ENCODE measurements at regions not wholly inside any gene's neighbourhood (a gene's known extent, or its start where the extent isn't known, plus 50 kb on each side); places are given as distances from the start of the nearest gene placed in this dataset.

GRCh38 chr2:104673225-104673624, 180.7 kb upstream of the POU3F3 start:
- POLR2A ChIA-PET: interaction anchor here in 1 of 2 donors (0.5 kb wide), 1 partner anchor 13 kb away, joined by 4 read pairs; no protein-coding TSS in a partner anchor
- Mint-ChIP-seq H3K9me3 (no peaks in the 10 kb centered on the region), H3K27me3 (peaks cover 0 to 5% of the 10 kb centered on the region in 2 donors), H3K27ac (no peak overlapping the region), H3K4me1 (no peaks in the 10 kb centered on the region), H3K36me3 (no peaks in the 10 kb centered on the region), H3K4me3 (no peak overlapping the region)
- ATAC-seq (replicated peaks in 1 of 4): no peak
- peaks cover 0 to 2% of the 10 kb centered on the region in 2 experiments for H3K27me3 ChIP-seq (replicated peaks in 1 of 2; ENCODE audit: control insufficient read depth in 2 of 2, extremely low read depth in 1 of 2, insufficient read depth in 2 of 2, low read length in 1 of 2)
- no peak overlapping the region for H3K4me3 ChIP-seq (ENCODE audit: control insufficient read depth in 1 of 2, extremely low read depth in 1 of 2, low read length in 1 of 2)
- WGBS (ENCODE audit: insufficient coverage): 67% methylated on average over 6 of the region's 6 CpGs
- no peaks in the 10 kb centered on the region for H3K9me3 ChIP-seq
- no peaks in the 10 kb centered on the region for H3K4me1 ChIP-seq (ENCODE audit: control insufficient read depth in 1 of 2, extremely low read depth in 1 of 2, insufficient read depth in 2 of 2, low read length in 2 of 2)
- H3K27ac ChIP-seq (ENCODE audit: low read length): no peak overlapping the region
- CTCF ChIA-PET: no interaction called here
- DNase-seq: no peak
- H3K36me3 ChIP-seq (ENCODE audit: control insufficient read depth in 2 of 2, extremely low read depth in 1 of 2, insufficient read depth in 1 of 2, low read length in 1 of 2): no peaks in the 10 kb centered on the region

- Mint-ChIP-seq H3K36me3 (no peaks in the 10 kb centered on the region), H3K9me3 (peaks cover 0 to 2% (median 0%) of the 10 kb centered on the region in 3 donors), H3K27ac (no peak overlapping the region), H3K27me3 (peaks cover 0 to 5% of the 10 kb centered on the region in 2 donors), H3K4me3 (no peak overlapping the region), H3K4me1 (no peaks in the 10 kb centered on the region)
- 84% methylated on average over 2 of the region's 5 CpGs for WGBS (ENCODE audit: insufficient coverage)
- Histone ChIP-seq H3K36me3 (ENCODE audit: control insufficient read depth in 2 of 2, extremely low read depth in 1 of 2, insufficient read depth in 1 of 2, low read length in 1 of 2) (no peaks in the 10 kb centered on the region), H3K4me1 (ENCODE audit: control insufficient read depth in 1 of 2, extremely low read depth in 1 of 2, insufficient read depth in 2 of 2, low read length in 2 of 2) (no peaks in the 10 kb centered on the region), H3K4me3 (ENCODE audit: control insufficient read depth in 1 of 2, extremely low read depth in 1 of 2, low read length in 1 of 2) (no peak overlapping the region), H3K27ac (ENCODE audit: low read length) (no peak overlapping the region), H3K9me3 (no peaks in the 10 kb centered on the region), H3K27me3 (replicated peaks in 1 of 2; ENCODE audit: control insufficient read depth in 2 of 2, extremely low read depth in 1 of 2, insufficient read depth in 2 of 2, low read length in 1 of 2) (no peaks in the 10 kb centered on the region)
- no peak for DNase-seq
- CTCF ChIA-PET: no interaction called here
- ATAC-seq (replicated peaks in 1 of 4): no peak
- POLR2A ChIA-PET: no interaction called here
Measured at GRCh38 chr2:104678181-104678580, 175.7 kb upstream of the POU3F3 start.

- Mint-ChIP-seq H3K9me3 (no peaks in the 10 kb centered on the region), H3K4me3 (no peak overlapping the region), H3K27me3 (no peaks in the 10 kb centered on the region), H3K4me1 (no peaks in the 10 kb centered on the region), H3K36me3 (no peaks in the 10 kb centered on the region), H3K27ac (no peak overlapping the region)
- Histone ChIP-seq H3K9me3 (no peaks in the 10 kb centered on the region), H3K4me1 (ENCODE audit: control insufficient read depth in 1 of 2, extremely low read depth in 1 of 2, insufficient read depth in 2 of 2, low read length in 2 of 2) (no peaks in the 10 kb centered on the region), H3K27ac (ENCODE audit: low read length) (no peak overlapping the region), H3K4me3 (ENCODE audit: control insufficient read depth in 1 of 2, extremely low read depth in 1 of 2, low read length in 1 of 2) (no peak overlapping the region), H3K36me3 (ENCODE audit: control insufficient read depth in 2 of 2, extremely low read depth in 1 of 2, insufficient read depth in 1 of 2, low read length in 1 of 2) (no peaks in the 10 kb centered on the region), H3K27me3 (replicated peaks in 1 of 2; ENCODE audit: control insufficient read depth in 2 of 2, extremely low read depth in 1 of 2, insufficient read depth in 2 of 2, low read length in 1 of 2) (no peaks in the 10 kb centered on the region)
- DNase-seq (no peak), ATAC-seq (replicated peaks in 1 of 4) (no peak)
- POLR2A ChIA-PET: no interaction called here
- CTCF ChIA-PET: no interaction called here
- WGBS (ENCODE audit: insufficient coverage): 64% methylated on average over 3 of the region's 4 CpGs
Measured at GRCh38 chr2:104685591-104685990, 168.3 kb upstream of the POU3F3 start.

- ChIA-PET POLR2A (no interaction called here), CTCF (no interaction called here)
- Mint-ChIP-seq H3K36me3 (no peaks in the 10 kb centered on the region), H3K9me3 (no peaks in the 10 kb centered on the region), H3K27ac (no peak overlapping the region), H3K4me1 (no peaks in the 10 kb centered on the region), H3K27me3 (no peaks in the 10 kb centered on the region), H3K4me3 (no peak overlapping the region)
- H3K27me3 ChIP-seq (replicated peaks in 1 of 2; ENCODE audit: control insufficient read depth in 2 of 2, extremely low read depth in 1 of 2, insufficient read depth in 2 of 2, low read length in 1 of 2): no peaks in the 10 kb centered on the region
- H3K4me1 ChIP-seq (ENCODE audit: control insufficient read depth in 1 of 2, extremely low read depth in 1 of 2, insufficient read depth in 2 of 2, low read length in 2 of 2): no peaks in the 10 kb centered on the region
- no peak for ATAC-seq (replicated peaks in 1 of 4)
- WGBS (ENCODE audit: insufficient coverage): 89% methylated on average over 8 of the region's 9 CpGs
- H3K9me3 ChIP-seq: no peaks in the 10 kb centered on the region
- no peak for DNase-seq
- no peaks in the 10 kb centered on the region for H3K36me3 ChIP-seq (ENCODE audit: control insufficient read depth in 2 of 2, extremely low read depth in 1 of 2, insufficient read depth in 1 of 2, low read length in 1 of 2)
- no peak overlapping the region for H3K4me3 ChIP-seq (ENCODE audit: control insufficient read depth in 1 of 2, extremely low read depth in 1 of 2, low read length in 1 of 2)
- H3K27ac ChIP-seq (ENCODE audit: low read length): no peak overlapping the region
Measured at GRCh38 chr2:104687147-104687546, 166.8 kb upstream of the POU3F3 start.

- H3K9me3 ChIP-seq: no peaks in the 10 kb centered on the region
- DNase-seq (no peak), ATAC-seq (replicated peaks in 1 of 4) (no peak)
- H3K4me1 Mint-ChIP-seq: no peaks in the 10 kb centered on the region
- H3K36me3 ChIP-seq (ENCODE audit: control insufficient read depth in 2 of 2, extremely low read depth in 1 of 2, insufficient read depth in 1 of 2, low read length in 1 of 2): no peaks in the 10 kb centered on the region
- no peak overlapping the region for H3K4me3 Mint-ChIP-seq
- H3K27me3 Mint-ChIP-seq: no peaks in the 10 kb centered on the region
- no peak overlapping the region for H3K27ac ChIP-seq (ENCODE audit: low read length)
- no peak overlapping the region for H3K4me3 ChIP-seq (ENCODE audit: control insufficient read depth in 1 of 2, extremely low read depth in 1 of 2, low read length in 1 of 2)
- H3K36me3 Mint-ChIP-seq: no peaks in the 10 kb centered on the region
- no peaks in the 10 kb centered on the region for H3K4me1 ChIP-seq (ENCODE audit: control insufficient read depth in 1 of 2, extremely low read depth in 1 of 2, insufficient read depth in 2 of 2, low read length in 2 of 2)
- POLR2A ChIA-PET: no interaction called here
- H3K9me3 Mint-ChIP-seq: no peaks in the 10 kb centered on the region
- CTCF ChIA-PET: no interaction called here
- no peaks in the 10 kb centered on the region for H3K27me3 ChIP-seq (replicated peaks in 1 of 2; ENCODE audit: control insufficient read depth in 2 of 2, extremely low read depth in 1 of 2, insufficient read depth in 2 of 2, low read length in 1 of 2)
- 80% methylated on average over 1 of the region's 7 CpGs for WGBS (ENCODE audit: insufficient coverage)
- no peak overlapping the region for H3K27ac Mint-ChIP-seq
Measured at GRCh38 chr2:104690255-104690984, 163.5 kb upstream of the POU3F3 start.

GRCh38 chr2:104698276-104698675, 155.6 kb upstream of the POU3F3 start:
- H3K36me3 Mint-ChIP-seq: no peaks in the 10 kb centered on the region
- no CpG with 5 or more reads among the region's 5 CpGs for WGBS (ENCODE audit: insufficient coverage)

More at GRCh38 chr2:104698276-104698675, 155.6 kb upstream of the POU3F3 start:
- H3K27ac ChIP-seq (ENCODE audit: low read length): no peak overlapping the region
- CTCF ChIA-PET: no interaction called here
- Mint-ChIP-seq H3K9me3 (no peaks in the 10 kb centered on the region), H3K27me3 (peaks cover 0 to 3% of the 10 kb centered on the region in 2 donors), H3K4me1 (no peaks in the 10 kb centered on the region), H3K4me3 (no peak overlapping the region), H3K27ac (no peak overlapping the region)
- H3K27me3 ChIP-seq (replicated peaks in 1 of 2; ENCODE audit: control insufficient read depth in 2 of 2, extremely low read depth in 1 of 2, insufficient read depth in 2 of 2, low read length in 1 of 2): no peaks in the 10 kb centered on the region
- no peaks in the 10 kb centered on the region for H3K9me3 ChIP-seq
- H3K36me3 ChIP-seq (ENCODE audit: control insufficient read depth in 2 of 2, extremely low read depth in 1 of 2, insufficient read depth in 1 of 2, low read length in 1 of 2): no peaks in the 10 kb centered on the region
- H3K4me3 ChIP-seq (ENCODE audit: control insufficient read depth in 1 of 2, extremely low read depth in 1 of 2, low read length in 1 of 2): no peak overlapping the region
- POLR2A ChIA-PET: no interaction called here
- DNase-seq (no peak), ATAC-seq (replicated peaks in 1 of 4) (no peak)
- no peaks in the 10 kb centered on the region for H3K4me1 ChIP-seq (ENCODE audit: control insufficient read depth in 1 of 2, extremely low read depth in 1 of 2, insufficient read depth in 2 of 2, low read length in 2 of 2)

All from T-cell (primary cell).